Osteocyte (in vitro differentiated cells): ENCODE measurements at regions not wholly inside any gene's neighbourhood (a gene's known extent, or its start where the extent isn't known, plus 50 kb on each side); places are given as distances from the start of the nearest gene placed in this dataset.

Experiments
- DNase-seq: peaks from one replicate; pipeline ENCODE4 v3.0.0; 2021; ENCODE audit warnings: mixed read lengths; ENCODE audit not compliant: unreplicated experiment; ENCODE audit errors: extremely low spot score
- H3K27ac Mint-ChIP-seq: one replicate; pipeline ENCODE4 v1.8.0; 2021; ENCODE audit warnings: mild to moderate bottlenecking, mixed read lengths; ENCODE audit not compliant: unreplicated experiment
- H3K27me3 Mint-ChIP-seq: one replicate; pipeline ENCODE4 v1.8.0; 2021; ENCODE audit warnings: mixed read lengths; ENCODE audit not compliant: unreplicated experiment
- H3K36me3 Mint-ChIP-seq: one replicate; pipeline ENCODE4 v1.8.0; 2021; ENCODE audit warnings: mixed read lengths; ENCODE audit not compliant: unreplicated experiment
- H3K4me1 Mint-ChIP-seq: one replicate; pipeline ENCODE4 v1.8.0; 2021; ENCODE audit warnings: mixed read lengths; ENCODE audit not compliant: unreplicated experiment
- H3K4me3 Mint-ChIP-seq: one replicate; pipeline ENCODE4 v1.8.0; 2021; ENCODE audit warnings: mild to moderate bottlenecking, moderate library complexity, mixed read lengths; ENCODE audit not compliant: unreplicated experiment
- H3K9me3 Mint-ChIP-seq: one replicate; pipeline ENCODE4 v1.8.0; 2021; ENCODE audit warnings: mixed read lengths; ENCODE audit not compliant: unreplicated experiment
- CTCF ChIP-seq: fragments of 200-600 bp; sonication (generic); IDR thresholded peaks from 2 replicates; pipeline ENCODE4 v1.5.0; 2021; ENCODE audit warnings: antibody characterized with exemption, mild to moderate bottlenecking, moderate library complexity

GRCh38 chr2:58568901-58569300 is 327.8 kb upstream of the FANCL start:
- Mint-ChIP-seq H3K9me3 (no peaks in the 10 kb centered on the region), H3K27me3 (peaks cover 9% of the 10 kb centered on the region), H3K36me3 (no peaks in the 10 kb centered on the region), H3K27ac (no peak overlapping the region), H3K4me1 (peaks cover 5% of the 10 kb centered on the region), H3K4me3 (no peak overlapping the region)
- DNase-seq, result no peak
- no peak for TF ChIP-seq CTCF

GRCh38 chr2:58562276-58562675 is 321.2 kb upstream of the FANCL start:
- Mint-ChIP-seq H3K9me3 (no peaks in the 10 kb centered on the region), H3K36me3 (no peaks in the 10 kb centered on the region), H3K27me3 (peaks cover 15% of the 10 kb centered on the region), H3K4me3 (no peak overlapping the region), H3K4me1 (peaks cover 5% of the 10 kb centered on the region), H3K27ac (no peak overlapping the region)
- no peak for DNase-seq
- TF ChIP-seq CTCF, result no peak

- H3K9me3 Mint-ChIP-seq, result no peaks in the 10 kb centered on the region
- no peak for TF ChIP-seq CTCF
- H3K36me3 Mint-ChIP-seq, result no peaks in the 10 kb centered on the region
- no peak overlapping the region for H3K27ac Mint-ChIP-seq
- no peak for DNase-seq
- H3K4me3 Mint-ChIP-seq, result no peak overlapping the region
- H3K27me3 Mint-ChIP-seq, result peaks cover 18% of the 10 kb centered on the region
- H3K4me1 Mint-ChIP-seq, result peaks cover 5% of the 10 kb centered on the region
These were observed 319.4 kb upstream of the FANCL start for GRCh38 chr2:58560531-58560930.

- DNase-seq, result no peak
- Mint-ChIP-seq H3K9me3 (no peaks in the 10 kb centered on the region), H3K4me1 (peaks cover 5% of the 10 kb centered on the region), H3K27me3 (peaks cover 19% of the 10 kb centered on the region), H3K4me3 (no peak overlapping the region), H3K27ac (no peak overlapping the region), H3K36me3 (no peaks in the 10 kb centered on the region)
- TF ChIP-seq CTCF, result no peak
These were observed 317.8 kb upstream of the FANCL start for GRCh38 chr2:58558881-58559280.

GRCh38 chr2:58557176-58557575 is 316.1 kb upstream of the FANCL start:
- Mint-ChIP-seq H3K9me3 (no peaks in the 10 kb centered on the region), H3K4me1 (peaks cover 2% of the 10 kb centered on the region), H3K4me3 (no peak overlapping the region), H3K27me3 (peaks cover 24% of the 10 kb centered on the region), H3K36me3 (no peaks in the 10 kb centered on the region), H3K27ac (no peak overlapping the region)
- no peak for DNase-seq
- TF ChIP-seq CTCF, result no peak
